ENCODE measurements at regions not wholly inside any gene's neighbourhood (a gene's known extent, or its start where the extent isn't known, plus 50 kb on each side); places are given as distances from the start of the nearest gene placed in this dataset.
"Not testable (repeated sequence)": the region's sequence is repeated elsewhere in the genome, so short reads cannot be mapped to it uniquely, and the experiment has no call there.

GRCh38 chr10:93222211-93222754 lies 148.6 kb downstream of the CYP26A1 start:
- no peak for DNase-seq

GRCh38 chr10:93222876-93223275 lies 149.2 kb downstream of the CYP26A1 start:
- no peak for DNase-seq

GRCh38 chr10:93223336-93223735 lies 149.6 kb downstream of the CYP26A1 start:
- no peak for DNase-seq

DNA sequence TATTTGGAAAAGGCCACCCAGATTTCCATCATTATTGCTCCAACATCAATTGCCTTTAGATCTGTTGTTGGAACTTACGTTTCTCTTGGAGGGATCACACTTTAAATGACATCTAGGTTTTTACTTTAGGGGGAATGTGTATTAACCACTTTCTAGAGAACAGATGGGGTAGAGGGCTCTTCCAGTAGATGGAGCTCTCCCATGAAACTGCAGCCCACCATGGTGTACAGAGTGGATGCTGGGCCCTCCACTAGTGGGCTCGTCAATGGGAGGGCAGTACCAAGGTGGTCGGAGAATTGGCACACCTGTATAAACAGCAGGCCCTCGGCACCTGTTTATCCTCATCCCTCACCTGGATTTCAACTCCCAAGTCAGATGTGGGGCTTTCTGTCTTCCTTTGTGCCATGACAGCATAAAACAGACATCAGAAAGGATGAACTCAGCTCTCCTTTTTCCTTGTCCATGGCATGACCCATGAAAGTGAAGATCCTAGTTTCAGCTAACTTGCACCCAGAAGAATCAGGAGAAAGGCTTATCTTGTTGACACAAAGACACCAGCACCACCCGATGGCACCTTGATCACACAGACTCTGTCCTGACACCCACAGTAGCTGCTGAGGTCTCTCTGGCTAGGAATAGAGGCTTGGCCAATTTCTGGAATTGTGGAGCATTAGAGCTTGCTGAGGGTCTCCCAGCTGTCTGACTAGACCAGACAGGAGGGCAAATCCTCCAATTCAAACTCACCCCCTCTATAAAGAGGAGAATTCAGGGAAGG lies 150.5 kb downstream of the CYP26A1 start:
- DNase-seq, result no peak

DNA sequence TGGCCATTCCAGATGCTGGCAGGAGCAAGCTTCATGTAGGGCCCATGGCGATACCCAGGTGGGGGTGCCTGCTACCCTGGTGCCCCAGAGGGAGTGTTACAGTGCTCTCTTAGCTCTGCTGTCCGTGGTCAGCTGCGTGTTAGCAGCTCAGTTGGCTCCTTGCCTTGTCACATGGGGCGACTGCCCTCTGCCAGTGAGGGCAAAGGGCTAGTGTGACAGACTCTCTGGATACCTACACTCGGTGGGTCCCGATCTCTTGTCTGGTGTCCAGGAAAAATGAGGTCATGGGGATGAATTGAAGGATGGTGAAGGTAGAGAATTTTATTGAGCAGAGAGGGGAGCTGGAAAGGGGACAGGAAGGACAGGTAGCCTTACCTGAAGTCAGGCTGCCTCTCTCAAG lies 152.2 kb downstream of the CYP26A1 start:
- no peak for DNase-seq

DNA sequence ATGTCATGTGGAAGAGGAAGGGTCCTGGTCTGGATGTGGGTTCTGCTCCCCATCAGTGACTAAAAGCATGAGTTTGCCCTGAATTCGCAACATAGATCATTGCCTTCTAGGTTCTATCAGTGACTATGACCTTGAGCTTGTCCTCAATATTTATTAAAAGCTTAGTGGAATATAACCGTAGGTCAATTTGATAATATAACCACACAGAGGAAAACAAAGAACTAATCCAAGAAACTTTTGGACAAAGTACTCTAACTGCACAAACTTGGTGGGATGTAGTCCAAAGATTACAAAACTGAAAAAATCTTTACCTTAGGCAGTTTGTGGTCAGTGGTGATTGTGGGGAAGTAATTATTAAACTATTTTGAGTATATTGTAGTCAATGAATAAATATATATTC lies 152.9 kb downstream of the CYP26A1 start:
- no peak for DNase-seq

GRCh38 chr10:93230596-93230995 lies 156.9 kb downstream of the CYP26A1 start:
- not testable (repeated sequence) for DNase-seq

- not testable (repeated sequence) for DNase-seq
These were observed 158.5 kb downstream of the CYP26A1 start for GRCh38 chr10:93232159-93232558.

- not testable (repeated sequence) for DNase-seq
These were observed 161.2 kb downstream of the CYP26A1 start for GRCh38 chr10:93234940-93235339.

GRCh38 chr10:93235686-93236085 lies 162.0 kb downstream of the CYP26A1 start:
- no peak for DNase-seq

GRCh38 chr10:93236393-93237040 lies 162.8 kb downstream of the CYP26A1 start:
- DNase-seq, result no peak

DNA sequence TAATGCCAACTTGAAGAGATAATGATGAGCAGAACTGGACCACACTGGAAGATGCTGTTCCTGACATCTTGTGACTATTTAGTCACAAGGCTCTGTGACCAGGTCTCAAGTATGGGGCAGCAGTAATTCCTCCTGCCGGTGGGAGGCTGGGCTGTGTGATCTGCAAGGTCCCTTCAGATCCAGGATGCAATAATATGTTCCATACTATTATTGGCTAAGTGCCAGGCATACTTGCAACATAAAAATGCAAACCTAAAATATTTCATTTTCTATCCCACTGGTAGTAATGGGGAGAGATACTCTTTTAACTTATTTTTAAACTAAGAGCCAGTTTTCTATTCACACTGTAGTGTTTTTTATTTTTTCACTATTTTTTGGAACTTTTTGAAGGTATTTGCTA lies 171.5 kb downstream of the CYP26A1 start:
- no peak for DNase-seq

DNA sequence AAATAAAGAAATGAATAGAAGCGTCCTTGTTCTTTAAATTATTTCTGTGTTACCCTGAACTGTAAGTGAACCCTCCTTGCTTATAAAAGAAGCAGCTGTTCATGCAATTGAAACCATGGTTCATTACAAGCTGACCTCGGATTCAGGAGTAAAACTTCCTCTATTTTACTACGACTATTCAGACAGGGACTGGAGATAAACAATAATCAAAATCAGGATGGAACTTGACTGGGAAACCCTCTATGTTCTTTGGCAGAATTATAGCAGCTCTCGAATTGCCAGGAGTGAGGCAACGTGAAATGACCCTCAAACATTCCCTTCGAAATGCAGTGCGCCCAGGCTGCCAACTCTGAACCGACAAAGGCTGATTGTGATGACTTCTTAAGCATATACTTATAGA lies 172.1 kb downstream of the CYP26A1 start:
- DNase-seq, result no peak

DNA sequence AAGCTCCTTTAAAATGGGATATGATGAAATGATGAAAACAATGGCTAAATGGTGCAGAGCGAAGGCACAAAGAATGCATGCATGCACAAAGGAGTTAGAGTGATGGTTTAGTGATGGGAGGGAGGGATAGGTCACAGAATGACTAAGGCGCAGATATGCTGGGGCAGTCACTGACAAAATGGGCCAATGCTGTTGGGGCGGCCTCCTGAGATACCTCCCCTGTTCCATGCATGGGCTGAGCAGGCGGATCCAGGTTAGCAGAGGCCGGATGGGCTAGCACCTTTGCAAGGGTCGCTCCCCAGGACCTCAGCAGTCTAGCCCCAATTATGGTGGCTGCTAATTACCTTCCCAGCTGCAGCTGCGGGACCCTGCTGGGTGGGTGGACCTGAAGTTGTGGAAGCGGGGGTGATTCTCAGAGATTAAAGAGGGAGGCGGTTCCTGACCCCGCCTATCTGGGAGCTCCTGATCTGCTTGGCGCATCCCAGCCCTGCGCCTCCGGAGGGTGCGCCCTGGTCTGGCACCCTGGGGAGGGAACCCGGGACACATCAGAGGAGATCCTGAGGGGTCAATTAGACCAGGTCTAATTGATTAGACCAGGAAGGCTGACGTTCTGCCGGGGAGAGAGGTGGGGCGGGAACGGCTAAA lies 175.0 kb downstream of the CYP26A1 start:
- no peak for DNase-seq

GRCh38 chr10:93250010-93250409 lies 176.3 kb downstream of the CYP26A1 start:
- DNase-seq, result no peak

GRCh38 chr10:93254180-93254853 lies 180.6 kb downstream of the CYP26A1 start:
- DNase-seq, result no peak

DNA sequence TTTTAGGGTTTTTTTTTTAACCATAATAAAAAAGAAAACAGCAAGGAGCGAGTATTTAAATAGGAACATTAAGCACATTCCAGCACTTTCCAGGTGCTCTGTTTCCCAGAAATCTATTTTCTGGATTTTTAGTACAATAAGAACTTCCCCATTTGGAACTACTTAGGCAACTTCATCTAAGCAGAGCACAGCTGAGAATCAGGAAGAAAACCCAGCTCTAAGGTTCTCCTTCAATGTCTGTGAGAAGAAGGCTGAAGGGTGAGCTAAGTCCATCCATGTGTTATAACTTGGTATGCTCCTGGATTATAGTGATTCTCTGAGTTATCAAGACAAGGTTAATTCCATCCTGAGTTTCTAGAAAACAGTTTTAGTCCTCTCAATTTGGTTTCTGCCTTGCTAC lies 181.9 kb downstream of the CYP26A1 start:
- no peak for DNase-seq
